Natural killer cell treated with Interleukin-12 subunit alpha and Interleukin-12 subunit beta and Interleukin-15 and Interleukin-18, amount 100 ng/mL, for 72 hours (primary cell): ENCODE measurements at regions not wholly inside any gene's neighbourhood (a gene's known extent, or its start where the extent isn't known, plus 50 kb on each side); places are given as distances from the start of the nearest gene placed in this dataset.

Source experiments
- ATAC-seq, 2 donors: fragments of 150-1000 bp; cut with Tn5 transposase in 1 of 2; sonication (Bioruptor Pico), chemical (Tn5 transposase) in 1 of 2; 2 replicates each; pipeline ENCODE4 v1.10.0; 2021
- DNase-seq: peaks from one replicate; pipeline ENCODE4 v3.0.0; 2022; ENCODE audit warnings: low spot score
- H3K27ac Mint-ChIP-seq, 2 donors: 1 replicate in 1 of 2; 2 replicates in 1 of 2; pipeline ENCODE4 v1.8.0; 2022; ENCODE audit warnings: mixed read lengths in 2 of 2, mild to moderate bottlenecking in 1 of 2, moderate library complexity in 1 of 2
- H3K27me3 Mint-ChIP-seq, 2 donors: 1 replicate in 1 of 2; 2 replicates in 1 of 2; pipeline ENCODE4 v1.8.0; 2022; ENCODE audit warnings: mixed read lengths in 2 of 2
- H3K36me3 Mint-ChIP-seq: one replicate; pipeline ENCODE4 v1.8.0; 2022; ENCODE audit warnings: mixed read lengths
- H3K4me1 Mint-ChIP-seq, 2 donors: 1 replicate in 1 of 2; 2 replicates in 1 of 2; pipeline ENCODE4 v1.8.0; 2022; ENCODE audit warnings: low read depth in 2 of 2, mixed read lengths in 2 of 2, mild to moderate bottlenecking in 1 of 2
- H3K4me3 Mint-ChIP-seq: one replicate; pipeline ENCODE4 v1.8.0; 2022; ENCODE audit warnings: mixed read lengths
- H3K9me3 Mint-ChIP-seq: 2 replicates; pipeline ENCODE4 v1.8.0; 2022; ENCODE audit warnings: mixed read lengths

DNA sequence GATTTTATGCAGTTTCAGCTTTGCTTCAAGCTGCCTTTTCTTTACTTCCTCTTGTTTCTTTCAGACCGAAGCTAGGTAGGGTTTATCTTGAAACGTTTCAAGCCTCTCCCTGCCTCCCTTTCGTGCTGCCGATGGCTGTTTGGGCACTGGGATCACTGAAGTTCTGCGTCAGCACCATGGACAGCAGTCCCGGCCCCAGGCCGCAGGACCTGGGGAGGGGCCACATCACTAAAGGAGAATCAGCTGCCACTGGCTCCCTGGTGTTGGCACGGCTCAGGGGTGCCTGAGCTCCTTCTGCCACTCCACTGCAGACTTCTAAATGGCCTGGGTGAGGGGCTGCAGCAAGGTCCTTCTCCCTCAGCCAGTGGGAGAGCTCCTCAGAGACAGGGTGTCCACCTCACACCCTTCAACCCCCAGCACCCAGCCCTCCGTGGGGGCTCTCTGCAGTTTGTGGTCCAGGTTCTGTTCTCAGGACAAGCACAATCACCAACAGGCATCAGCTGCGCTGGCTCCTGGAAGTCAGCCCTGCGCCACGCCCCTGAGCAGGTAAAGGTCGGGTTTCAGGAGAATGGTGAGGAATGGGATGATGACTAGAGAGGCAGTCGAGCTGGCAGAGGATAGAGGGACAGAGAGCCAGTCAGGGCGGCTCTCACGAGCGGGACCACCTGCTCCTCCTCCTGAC, 387.2 kb downstream of the TCERG1L start:
- H3K36me3 Mint-ChIP-seq, result no peaks in the 10 kb centered on the region
- no peak overlapping the region for H3K4me3 Mint-ChIP-seq
- ATAC-seq, result no peak
- DNase-seq, result no peak
- H3K9me3 Mint-ChIP-seq, result no peaks in the 10 kb centered on the region
- H3K4me1 Mint-ChIP-seq, result no peaks in the 10 kb centered on the region
- H3K27ac Mint-ChIP-seq, result no peak overlapping the region
- H3K27me3 Mint-ChIP-seq, result no peaks in the 10 kb centered on the region

DNA sequence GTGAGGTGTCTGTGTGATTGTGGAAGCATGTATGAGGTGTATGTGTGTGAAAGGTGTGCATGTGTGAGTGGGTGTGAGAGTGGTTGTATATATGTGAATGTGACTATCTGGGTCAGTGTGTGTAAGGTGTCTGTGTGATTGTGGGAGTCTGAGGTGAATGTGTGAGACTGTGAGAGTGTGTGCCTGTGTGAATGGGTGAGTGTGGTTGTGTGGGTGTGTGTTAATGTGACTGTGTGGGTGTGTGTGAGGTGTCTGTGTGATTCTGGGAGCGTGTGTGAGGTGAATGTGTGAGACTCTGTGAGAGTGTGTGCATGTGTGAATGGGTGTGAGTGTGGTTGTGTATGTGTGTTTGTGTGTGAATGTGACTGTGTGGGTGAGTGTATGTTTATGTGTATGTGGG, 385.1 kb downstream of the TCERG1L start:
- Mint-ChIP-seq H3K9me3 (no peaks in the 10 kb centered on the region), H3K4me1 (no peaks in the 10 kb centered on the region), H3K27ac (no peak overlapping the region), H3K36me3 (no peaks in the 10 kb centered on the region), H3K4me3 (no peak overlapping the region), H3K27me3 (no peaks in the 10 kb centered on the region)
- DNase-seq (no peak), ATAC-seq (no peak)

DNA sequence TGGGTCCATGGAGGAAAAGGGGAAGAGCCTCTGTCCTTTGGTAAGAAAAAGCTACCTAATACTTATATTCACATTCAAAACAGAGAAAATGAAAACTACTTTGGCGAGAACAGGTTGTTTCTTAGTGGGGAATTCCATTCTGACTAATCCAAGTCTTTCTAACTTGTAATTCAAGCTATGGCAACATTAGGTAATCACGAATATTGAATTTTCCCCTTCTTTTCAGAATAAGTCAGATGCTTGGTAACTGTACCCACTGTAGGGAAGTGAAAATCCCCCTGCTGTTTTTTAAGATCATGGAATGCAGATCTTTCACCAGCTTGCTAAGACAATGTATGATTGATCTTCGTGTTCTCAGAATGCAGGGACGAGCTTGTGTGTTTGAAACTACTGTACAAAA, 384.4 kb downstream of the TCERG1L start:
- H3K36me3 Mint-ChIP-seq, result no peaks in the 10 kb centered on the region
- no peak for ATAC-seq
- H3K9me3 Mint-ChIP-seq, result no peaks in the 10 kb centered on the region
- no peak overlapping the region for H3K4me3 Mint-ChIP-seq
- no peak for DNase-seq
- no peaks in the 10 kb centered on the region for H3K4me1 Mint-ChIP-seq
- no peaks in the 10 kb centered on the region for H3K27me3 Mint-ChIP-seq
- no peak overlapping the region for H3K27ac Mint-ChIP-seq

DNA sequence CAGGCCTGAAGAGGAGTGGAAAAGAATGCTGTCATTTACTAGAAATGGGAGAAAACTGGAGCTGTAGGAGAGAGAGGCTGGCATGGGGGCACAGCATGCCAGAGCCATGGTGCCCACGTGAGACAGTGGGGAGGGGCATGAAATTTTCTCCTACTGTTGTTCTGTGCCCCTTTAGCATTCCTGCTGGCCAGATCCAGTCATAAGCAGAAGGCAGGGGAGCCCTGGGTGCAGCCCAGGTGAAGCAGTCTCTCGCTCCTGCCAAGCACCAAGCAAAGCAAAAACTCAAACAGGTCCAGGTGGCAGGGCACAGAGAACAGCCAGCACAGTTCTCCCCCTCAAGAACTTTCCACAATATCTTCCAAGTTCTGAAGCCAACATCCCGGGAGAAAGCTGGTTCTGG, 383.2 kb downstream of the TCERG1L start:
- H3K4me3 Mint-ChIP-seq, result no peak overlapping the region
- no peaks in the 10 kb centered on the region for H3K36me3 Mint-ChIP-seq
- H3K27ac Mint-ChIP-seq, result no peak overlapping the region
- no peaks in the 10 kb centered on the region for H3K27me3 Mint-ChIP-seq
- no peak for DNase-seq
- no peaks in the 10 kb centered on the region for H3K4me1 Mint-ChIP-seq
- no peaks in the 10 kb centered on the region for H3K9me3 Mint-ChIP-seq
- ATAC-seq, result no peak

DNA sequence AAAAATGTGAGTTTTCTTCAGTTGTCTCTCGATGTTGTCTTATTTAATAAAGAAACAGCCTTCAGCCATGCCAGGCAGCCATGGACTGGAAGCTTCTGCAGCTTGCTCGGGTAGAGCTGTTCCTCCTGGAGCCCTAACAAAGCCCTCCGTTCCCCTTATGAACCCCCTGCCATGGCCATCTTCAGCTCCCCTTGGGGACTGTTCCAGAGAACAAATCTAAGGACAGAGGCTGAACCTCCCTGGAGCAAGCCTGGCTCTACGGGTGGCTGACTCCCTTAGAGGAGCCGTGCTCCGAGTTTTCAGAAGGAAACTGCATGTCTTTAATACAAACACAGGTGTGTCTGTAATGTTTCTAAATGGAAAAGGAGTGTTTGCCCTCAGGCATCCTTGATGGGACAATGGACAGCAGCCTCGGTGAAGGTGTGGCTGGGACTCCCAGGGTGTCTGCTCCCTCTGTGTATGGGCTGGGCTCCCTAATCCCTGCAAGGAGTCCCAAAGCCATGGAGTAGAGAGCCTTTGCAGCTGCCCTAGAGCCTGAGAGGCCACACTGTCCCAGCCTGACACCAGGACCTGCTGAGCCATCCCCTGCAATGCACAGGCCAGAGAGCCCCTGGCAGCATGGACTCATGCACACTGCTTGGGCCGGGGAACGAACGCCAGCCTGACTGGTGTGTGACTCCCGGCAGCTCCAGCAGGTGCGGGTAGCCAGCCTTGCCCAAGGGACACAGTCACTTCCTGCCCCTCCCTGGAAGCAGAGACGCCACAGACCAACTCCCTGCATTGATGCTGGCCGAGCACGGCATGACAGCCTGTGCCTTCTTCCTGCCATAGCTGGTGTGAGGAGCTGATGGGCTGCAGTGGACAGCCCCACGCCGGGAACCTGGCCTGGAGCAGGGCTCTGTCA, 381.8 kb downstream of the TCERG1L start:
- DNase-seq (no peak), ATAC-seq (peak in 1 of 2 donors; percentile 4)

DNA sequence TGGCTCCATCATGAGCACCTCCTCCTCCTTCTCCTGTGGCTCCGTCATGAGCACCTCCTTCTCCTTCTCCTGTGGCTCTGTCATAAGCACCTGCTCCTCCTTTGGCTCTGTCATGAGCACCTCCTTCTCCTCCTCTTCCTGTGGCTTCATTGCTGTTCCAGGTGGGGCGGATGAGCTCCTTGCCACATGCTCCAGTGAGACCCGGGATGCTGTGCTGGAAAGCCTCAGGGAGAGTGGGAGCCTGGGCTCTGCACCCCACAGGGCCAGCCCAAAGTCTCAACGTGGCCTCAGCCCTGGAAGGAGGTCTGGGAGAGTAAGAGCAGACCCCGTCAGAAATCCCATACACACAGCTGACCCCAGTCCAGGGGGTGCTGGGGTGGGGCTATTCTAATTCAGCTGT, 380.7 kb downstream of the TCERG1L start:
- Mint-ChIP-seq H3K4me3 (no peak overlapping the region), H3K4me1 (no peaks in the 10 kb centered on the region), H3K36me3 (no peaks in the 10 kb centered on the region), H3K9me3 (no peaks in the 10 kb centered on the region), H3K27ac (no peak overlapping the region), H3K27me3 (peaks cover 0 to 4% of the 10 kb centered on the region in 2 donors)
- DNase-seq (no peak), ATAC-seq (no peak)

More for the DNA sequence above, 381.8 kb downstream of the TCERG1L start:
- Mint-ChIP-seq H3K4me3 (no peak overlapping the region), H3K9me3 (no peaks in the 10 kb centered on the region), H3K27ac (no peak overlapping the region), H3K27me3 (peaks cover 0 to 4% of the 10 kb centered on the region in 2 donors), H3K4me1 (no peaks in the 10 kb centered on the region), H3K36me3 (no peaks in the 10 kb centered on the region)

DNA sequence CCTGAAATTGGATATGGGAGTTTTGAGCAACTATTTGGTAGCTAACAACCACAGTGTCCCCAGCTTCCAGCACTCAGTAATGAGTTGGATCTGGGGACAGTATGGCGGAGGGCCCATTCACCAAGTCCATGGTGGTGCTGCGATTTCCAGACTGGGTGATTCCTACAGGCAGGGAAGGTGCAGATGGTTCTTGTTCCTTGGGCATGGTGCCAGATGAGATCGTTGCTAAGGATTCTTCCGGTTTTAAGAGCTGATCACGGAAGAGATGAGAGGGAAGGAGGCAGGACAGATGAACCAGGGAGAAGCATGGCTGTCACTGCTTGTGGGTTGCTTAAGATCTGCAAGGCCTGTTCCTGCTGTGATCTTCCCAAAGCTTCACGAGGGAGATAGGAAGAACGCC, 380.3 kb downstream of the TCERG1L start:
- no peak overlapping the region for H3K27ac Mint-ChIP-seq
- no peak for ATAC-seq
- no peak for DNase-seq
- H3K4me3 Mint-ChIP-seq, result no peak overlapping the region
- peaks cover 0 to 4% of the 10 kb centered on the region in 2 donors for H3K27me3 Mint-ChIP-seq
- no peaks in the 10 kb centered on the region for H3K9me3 Mint-ChIP-seq
- H3K36me3 Mint-ChIP-seq, result no peaks in the 10 kb centered on the region
- no peaks in the 10 kb centered on the region for H3K4me1 Mint-ChIP-seq

DNA sequence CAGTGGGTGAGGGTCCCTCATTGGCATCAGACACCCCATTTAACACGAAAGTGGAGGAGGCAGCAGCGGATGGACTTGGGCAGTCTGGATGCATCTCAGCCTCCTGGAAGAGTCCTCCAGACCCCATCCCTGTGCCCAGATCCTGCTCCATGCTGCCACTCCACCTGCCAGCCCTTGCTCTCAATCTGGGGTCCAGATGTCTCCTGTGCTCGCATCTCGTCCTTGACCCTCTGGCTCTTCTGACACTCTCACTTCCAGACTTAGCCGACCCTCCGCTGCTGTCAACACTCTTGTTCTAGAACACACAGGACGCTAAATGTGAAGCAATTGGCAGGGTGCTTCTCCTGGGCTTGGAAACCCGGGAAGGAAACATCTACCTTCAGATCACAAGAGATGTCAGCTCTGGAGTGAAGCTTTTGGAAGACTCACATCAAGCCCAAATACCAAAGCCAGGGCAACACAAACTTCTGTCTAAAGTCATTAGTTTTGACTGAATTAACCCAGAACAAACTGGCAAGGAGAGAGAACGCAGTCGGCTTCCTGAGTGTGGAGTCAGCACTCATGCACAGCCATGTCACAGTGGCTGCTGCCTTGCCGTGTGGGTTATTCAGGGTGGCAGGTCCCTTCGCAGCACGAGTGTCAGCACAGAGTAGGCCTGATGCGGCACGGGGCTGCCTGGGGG, 379.1 kb downstream of the TCERG1L start:
- ATAC-seq (no peak), DNase-seq (no peak)
- H3K9me3 Mint-ChIP-seq, result no peaks in the 10 kb centered on the region
- H3K27ac Mint-ChIP-seq, result no peak overlapping the region
- H3K36me3 Mint-ChIP-seq, result no peaks in the 10 kb centered on the region
- H3K27me3 Mint-ChIP-seq, result peaks cover 0 to 4% of the 10 kb centered on the region in 2 donors
- no peaks in the 10 kb centered on the region for H3K4me1 Mint-ChIP-seq
- H3K4me3 Mint-ChIP-seq, result no peak overlapping the region

DNA sequence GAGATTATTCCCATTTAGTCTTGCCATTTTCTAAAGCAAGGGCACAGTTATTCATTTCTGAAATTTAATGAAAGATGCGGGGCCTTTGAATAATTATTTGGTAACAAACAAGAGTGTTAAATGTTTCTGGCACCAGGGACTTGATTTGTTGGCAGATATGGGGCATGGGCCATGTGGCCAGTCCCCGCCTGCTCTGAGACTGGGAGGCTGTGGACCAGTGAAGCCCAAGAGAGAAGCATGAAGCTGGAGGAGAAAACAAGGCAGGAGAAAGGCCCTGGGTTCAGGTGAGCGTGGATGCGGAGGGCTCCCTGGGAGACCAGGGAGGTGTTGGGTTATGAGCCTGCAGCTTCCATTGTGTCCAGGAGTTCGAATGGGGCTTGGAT, 378.5 kb downstream of the TCERG1L start:
- Mint-ChIP-seq H3K27me3 (peaks cover 0 to 4% of the 10 kb centered on the region in 2 donors), H3K9me3 (no peaks in the 10 kb centered on the region), H3K27ac (no peak overlapping the region), H3K4me1 (no peaks in the 10 kb centered on the region), H3K36me3 (no peaks in the 10 kb centered on the region), H3K4me3 (no peak overlapping the region)
- no peak for DNase-seq
- no peak for ATAC-seq

DNA sequence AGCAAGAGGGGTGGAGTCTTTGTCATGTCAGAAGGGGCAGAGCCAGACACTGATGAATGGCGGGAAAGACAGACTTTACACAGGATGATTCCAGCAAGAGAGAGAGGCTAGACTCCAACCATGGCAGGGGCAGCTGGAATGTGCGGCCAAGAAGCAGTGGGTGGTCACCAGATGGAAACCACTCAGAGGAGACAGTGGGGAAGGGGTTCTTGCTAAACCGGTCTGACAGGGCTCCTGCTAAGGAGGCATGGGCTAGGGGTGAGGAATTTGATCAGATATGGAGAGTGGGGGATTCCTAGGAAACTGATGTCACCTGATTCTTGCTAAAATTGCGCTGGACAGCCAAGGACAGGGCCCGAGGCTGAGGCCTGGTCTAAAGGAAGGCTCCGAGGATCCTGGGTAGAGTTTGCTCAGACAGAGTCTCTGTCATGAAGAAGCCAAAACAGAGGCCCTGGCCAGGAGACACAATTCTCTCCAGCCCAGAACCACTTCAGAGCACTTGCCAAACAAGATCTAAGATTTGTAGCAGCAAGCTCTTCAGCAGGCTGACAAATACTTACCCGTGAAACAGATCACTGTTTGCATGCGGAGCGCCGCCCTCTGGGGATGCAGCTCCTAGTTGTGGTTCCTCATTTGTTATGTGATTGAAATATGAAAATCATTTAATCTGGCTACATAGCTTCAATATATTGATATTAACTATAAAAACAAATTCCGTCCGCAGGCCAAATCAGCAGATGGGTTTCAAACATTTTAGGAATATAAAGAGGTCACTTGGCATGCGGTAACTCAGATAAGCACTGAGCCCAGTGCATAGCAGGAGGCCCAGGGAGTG, 377.0 kb downstream of the TCERG1L start:
- no peak for ATAC-seq

DNA sequence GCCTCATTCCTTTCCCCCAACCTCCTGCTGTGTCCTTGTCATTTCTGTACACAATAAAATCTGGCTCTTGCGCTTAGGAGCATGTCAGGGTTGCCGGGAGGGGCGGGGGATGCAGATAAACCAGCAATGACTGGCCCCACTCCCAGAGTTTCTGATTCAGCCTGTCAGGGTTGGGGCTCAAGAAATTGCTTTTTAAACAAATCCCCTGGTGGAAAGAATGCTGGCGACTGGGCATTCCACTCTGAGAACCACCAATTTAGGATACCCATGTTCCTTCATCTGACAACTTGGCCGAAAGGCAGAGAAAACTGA, 376.4 kb downstream of the TCERG1L start:
- H3K27me3 Mint-ChIP-seq, result peaks cover 6 to 12% of the 10 kb centered on the region in 2 donors
- H3K27ac Mint-ChIP-seq, result no peak overlapping the region
- DNase-seq (no peak), ATAC-seq (no peak)
- H3K4me3 Mint-ChIP-seq, result no peak overlapping the region
- no peaks in the 10 kb centered on the region for H3K9me3 Mint-ChIP-seq
- no peaks in the 10 kb centered on the region for H3K36me3 Mint-ChIP-seq
- no peaks in the 10 kb centered on the region for H3K4me1 Mint-ChIP-seq

More for the DNA sequence above, 377.0 kb downstream of the TCERG1L start:
- no peak overlapping the region for H3K27ac Mint-ChIP-seq
- peaks cover 6% of the 10 kb centered on the region in 2 donors for H3K27me3 Mint-ChIP-seq
- H3K9me3 Mint-ChIP-seq, result no peaks in the 10 kb centered on the region
- no peaks in the 10 kb centered on the region for H3K36me3 Mint-ChIP-seq
- no peak overlapping the region for H3K4me3 Mint-ChIP-seq
- DNase-seq, result no peak
- H3K4me1 Mint-ChIP-seq, result no peaks in the 10 kb centered on the region

DNA sequence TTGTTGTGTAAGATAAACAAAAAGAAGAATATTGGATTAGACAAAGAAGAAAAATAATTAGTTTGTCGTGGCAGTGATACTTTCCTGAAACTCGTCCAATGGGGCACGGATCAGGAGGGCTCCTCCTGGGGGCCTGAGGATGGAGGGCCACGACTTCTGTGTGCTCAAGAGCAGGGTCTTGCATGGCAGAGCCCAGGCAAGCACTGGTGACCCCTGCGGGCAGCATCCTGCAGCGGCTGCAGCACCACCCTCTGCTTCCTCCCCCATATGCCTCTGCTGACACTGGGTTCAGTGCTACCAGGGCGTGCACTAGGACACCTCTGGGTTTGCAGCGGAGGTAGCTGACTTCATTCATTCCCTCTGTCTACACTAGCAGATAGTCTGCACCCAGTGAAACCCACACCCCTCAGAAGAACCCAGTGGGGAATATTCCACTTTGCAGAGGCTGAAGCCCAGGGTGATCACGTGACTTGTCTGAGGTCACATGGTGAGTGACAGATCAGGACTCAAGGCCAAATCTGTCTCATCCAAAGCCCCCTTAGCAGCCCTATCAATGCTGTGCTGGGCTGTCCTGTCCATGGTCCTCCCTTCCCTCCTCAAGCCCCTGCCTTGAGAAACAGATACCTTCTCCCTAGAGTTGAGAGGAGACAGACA, 375.5 kb downstream of the TCERG1L start:
- Mint-ChIP-seq H3K27me3 (peaks cover 6 to 14% of the 10 kb centered on the region in 2 donors), H3K4me1 (no peaks in the 10 kb centered on the region), H3K36me3 (no peaks in the 10 kb centered on the region), H3K9me3 (no peaks in the 10 kb centered on the region), H3K4me3 (no peak overlapping the region), H3K27ac (no peak overlapping the region)
- DNase-seq, result no peak
- no peak for ATAC-seq

DNA sequence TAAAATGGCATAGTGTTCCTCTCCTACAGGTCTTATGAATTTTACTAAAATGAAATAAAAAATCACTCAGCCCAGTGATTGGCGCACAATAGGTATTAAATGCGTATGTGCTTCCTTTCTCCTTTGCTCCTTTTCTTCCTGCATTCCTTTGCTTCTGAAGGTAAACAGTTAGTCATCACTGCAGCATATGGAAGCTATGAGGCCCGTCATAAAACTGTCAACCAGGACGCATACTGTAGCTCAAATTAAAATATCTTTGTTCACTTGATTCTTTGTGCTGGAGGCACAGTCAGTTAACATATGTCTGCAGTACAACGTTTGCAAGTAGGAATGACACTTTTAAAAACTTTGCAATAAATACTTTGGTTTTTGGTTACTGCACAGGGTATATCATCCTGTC, 374.7 kb downstream of the TCERG1L start:
- Mint-ChIP-seq H3K9me3 (no peaks in the 10 kb centered on the region), H3K27me3 (peaks cover 6 to 14% of the 10 kb centered on the region in 2 donors), H3K4me1 (no peaks in the 10 kb centered on the region), H3K36me3 (no peaks in the 10 kb centered on the region), H3K4me3 (no peak overlapping the region), H3K27ac (no peak overlapping the region)
- ATAC-seq (no peak), DNase-seq (no peak)
